OCI-LY1 (cell line): ENCODE measurements at regions not wholly inside any gene's neighbourhood (a gene's known extent, or its start where the extent isn't known, plus 50 kb on each side); places are given as distances from the start of the nearest gene placed in this dataset.

Source experiments
- H2AFZ ChIP-seq: fragments of 200-600 bp; sonication (generic), shearing (Covaris generic); 2 replicates; pipeline ENCODE4 v1.6.0; 2014; ENCODE audit warnings: antibody characterized with exemption, mild to moderate bottlenecking, low read length
- H3F3A ChIP-seq: fragments of 200-600 bp; sonication (generic), shearing (Covaris generic); 2 replicates; pipeline ENCODE4 v1.6.0; 2014; ENCODE audit warnings: mild to moderate bottlenecking, antibody characterized with exemption, low read length, moderate library complexity; ENCODE audit not compliant: insufficient read depth
- H3K27ac ChIP-seq: fragments of 200-600 bp; sonication (generic); 2 replicates; pipeline ENCODE4 v1.5.1; 2014; ENCODE audit warnings: low read length, mixed run types, mild to moderate bottlenecking, low read depth; ENCODE audit not compliant: poor library complexity, severe bottlenecking
- H3K27me3 ChIP-seq: fragments of 200-600 bp; sonication (generic); 2 replicates; pipeline ENCODE4 v1.6.0; 2014; ENCODE audit warnings: antibody characterized with exemption, mild to moderate bottlenecking, low read length, moderate library complexity; ENCODE audit not compliant: insufficient read depth
- H3K36me3 ChIP-seq: fragments of 200-600 bp; sonication (generic); 2 replicates; pipeline ENCODE4 v1.6.1; 2014; ENCODE audit warnings: mild to moderate bottlenecking, antibody characterized with exemption, low read length, moderate library complexity, mixed read lengths; ENCODE audit not compliant: insufficient read depth
- H3K4me1 ChIP-seq: fragments of 200-600 bp; sonication (generic); 2 replicates; pipeline ENCODE4 v1.5.1; 2014; ENCODE audit warnings: mild to moderate bottlenecking, low read length, moderate library complexity; ENCODE audit not compliant: insufficient read depth, severe bottlenecking
- H3K4me2 ChIP-seq: fragments of 200-600 bp; sonication (generic), shearing (Covaris generic); 2 replicates; pipeline ENCODE4 v1.6.1; 2014; ENCODE audit warnings: low read length
- H3K4me3 ChIP-seq: fragments of 200-600 bp; sonication (generic); 2 replicates; pipeline ENCODE4 v1.5.1; 2014; ENCODE audit warnings: low read length, low read depth, mild to moderate bottlenecking, mixed read lengths; ENCODE audit not compliant: poor library complexity, severe bottlenecking
- H3K79me2 ChIP-seq: fragments of 200-600 bp; shearing (Covaris generic); 2 replicates; pipeline ENCODE4 v1.6.1; 2016; ENCODE audit warnings: mixed run types, low read length, mixed read lengths; ENCODE audit not compliant: insufficient read depth
- H3K9ac ChIP-seq: fragments of 200-600 bp; sonication (generic), shearing (Covaris generic); 2 replicates; pipeline ENCODE4 v1.6.1; 2014; ENCODE audit warnings: mild to moderate bottlenecking, low read length, mixed read lengths
- H3K9me2 ChIP-seq: fragments of 200-600 bp; sonication (generic), shearing (Covaris generic); 2 replicates; pipeline ENCODE4 v1.6.1; 2014; ENCODE audit warnings: low read depth, mild to moderate bottlenecking, low read length, mixed read lengths
- H3K9me3 ChIP-seq: fragments of 200-600 bp; shearing (Covaris generic); 2 replicates; pipeline ENCODE4 v1.6.1; 2014; ENCODE audit warnings: low read length, mixed read lengths
- H4K20me1 ChIP-seq: fragments of 200-600 bp; sonication (generic), shearing (Covaris generic); 2 replicates; pipeline ENCODE4 v1.6.0; 2016; ENCODE audit warnings: mild to moderate bottlenecking, low read length; ENCODE audit not compliant: insufficient read depth
- EZH2 ChIP-seq: fragments of 200-600 bp; sonication (generic), shearing (Covaris generic); IDR thresholded peaks from 2 replicates; pipeline ENCODE4 v1.8.0; 2017; ENCODE audit warnings: borderline replicate concordance, mixed run types, mild to moderate bottlenecking, antibody characterized with exemption, low read length, moderate library complexity, mixed read lengths
- TF ChIP-seq, protein P1 (sequence below): fragments of 200-600 bp; sonication (generic), shearing (Covaris generic); IDR thresholded peaks from 2 replicates; pipeline ENCODE4 v1.5.1; 2017; ENCODE audit warnings: mild to moderate bottlenecking, antibody characterized with exemption, low read length, moderate library complexity, mixed read lengths

DNA sequence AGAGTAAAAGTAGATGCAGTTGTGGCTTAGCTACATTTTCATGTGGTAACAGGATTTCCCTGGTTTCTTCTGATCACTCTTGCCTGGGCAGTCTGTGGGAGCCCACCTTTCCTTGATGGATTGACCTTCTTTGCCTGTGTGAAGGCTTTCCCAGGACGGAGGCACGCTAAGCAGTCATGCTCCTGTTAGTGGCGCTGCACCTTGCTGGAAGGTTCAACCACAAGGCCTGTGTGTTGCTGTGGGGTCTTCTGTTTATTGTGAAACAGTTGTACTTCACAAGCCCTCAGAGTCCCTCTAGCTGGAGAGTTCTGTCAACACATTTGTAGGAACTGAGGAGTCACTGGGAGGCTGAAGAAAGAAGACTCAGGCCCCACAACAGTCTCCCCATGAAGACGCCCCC, 402.0 kb downstream of the IRX1 start:
- Histone ChIP-seq H4K20me1 (no peaks in the 10 kb centered on the region), H3K79me2 (no peaks in the 10 kb centered on the region), H3K4me1 (no peaks in the 10 kb centered on the region), H3K27ac (no peak overlapping the region), H3K9me3 (no peaks in the 10 kb centered on the region), H3K27me3 (no peaks in the 10 kb centered on the region; the same call in 1 of the 2 replicates), H3K9me2 (no peaks in the 10 kb centered on the region), H3K36me3 (no peaks in the 10 kb centered on the region), H2AFZ (no peak overlapping the region), H3K4me2 (no peak overlapping the region), H3K4me3 (no peak overlapping the region), H3K9ac (no peak overlapping the region), H3F3A (no peaks in the 10 kb centered on the region)
- no peak for TF ChIP-seq EZH2
- TF ChIP-seq, protein P1, sequence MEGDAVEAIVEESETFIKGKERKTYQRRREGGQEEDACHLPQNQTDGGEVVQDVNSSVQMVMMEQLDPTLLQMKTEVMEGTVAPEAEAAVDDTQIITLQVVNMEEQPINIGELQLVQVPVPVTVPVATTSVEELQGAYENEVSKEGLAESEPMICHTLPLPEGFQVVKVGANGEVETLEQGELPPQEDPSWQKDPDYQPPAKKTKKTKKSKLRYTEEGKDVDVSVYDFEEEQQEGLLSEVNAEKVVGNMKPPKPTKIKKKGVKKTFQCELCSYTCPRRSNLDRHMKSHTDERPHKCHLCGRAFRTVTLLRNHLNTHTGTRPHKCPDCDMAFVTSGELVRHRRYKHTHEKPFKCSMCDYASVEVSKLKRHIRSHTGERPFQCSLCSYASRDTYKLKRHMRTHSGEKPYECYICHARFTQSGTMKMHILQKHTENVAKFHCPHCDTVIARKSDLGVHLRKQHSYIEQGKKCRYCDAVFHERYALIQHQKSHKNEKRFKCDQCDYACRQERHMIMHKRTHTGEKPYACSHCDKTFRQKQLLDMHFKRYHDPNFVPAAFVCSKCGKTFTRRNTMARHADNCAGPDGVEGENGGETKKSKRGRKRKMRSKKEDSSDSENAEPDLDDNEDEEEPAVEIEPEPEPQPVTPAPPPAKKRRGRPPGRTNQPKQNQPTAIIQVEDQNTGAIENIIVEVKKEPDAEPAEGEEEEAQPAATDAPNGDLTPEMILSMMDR: no peak

DNA sequence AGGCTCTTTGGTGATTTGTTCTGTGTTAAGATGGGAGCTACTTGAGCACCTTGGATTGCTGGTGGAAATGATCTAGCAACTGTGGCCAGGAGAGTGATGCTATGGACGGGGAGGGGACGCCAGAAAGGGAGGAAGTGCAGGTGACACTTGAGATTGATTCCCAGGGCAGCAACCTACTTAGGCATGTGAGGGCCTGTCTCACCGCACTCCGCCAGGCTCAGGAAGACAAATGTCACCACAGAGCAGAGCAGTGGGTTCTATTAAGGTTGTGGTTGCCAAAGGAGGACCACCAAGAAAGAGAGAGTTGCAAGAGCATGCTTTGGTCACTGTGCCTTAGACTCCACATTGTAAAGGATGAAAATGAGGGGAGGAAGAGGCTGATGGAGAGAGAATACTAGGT, 404.3 kb downstream of the IRX1 start:
- Histone ChIP-seq H3K9ac (no peak overlapping the region), H3K27ac (no peak overlapping the region), H2AFZ (no peak overlapping the region), H3K4me3 (no peak overlapping the region), H3K27me3 (no peaks in the 10 kb centered on the region), H3K79me2 (no peaks in the 10 kb centered on the region), H3K4me1 (no peaks in the 10 kb centered on the region), H3K9me3 (no peaks in the 10 kb centered on the region), H3F3A (no peaks in the 10 kb centered on the region), H3K4me2 (no peak overlapping the region), H3K9me2 (no peaks in the 10 kb centered on the region), H4K20me1 (no peaks in the 10 kb centered on the region), H3K36me3 (no peaks in the 10 kb centered on the region)
- TF ChIP-seq EZH2: no peak
- TF ChIP-seq, protein P1: no peak

DNA sequence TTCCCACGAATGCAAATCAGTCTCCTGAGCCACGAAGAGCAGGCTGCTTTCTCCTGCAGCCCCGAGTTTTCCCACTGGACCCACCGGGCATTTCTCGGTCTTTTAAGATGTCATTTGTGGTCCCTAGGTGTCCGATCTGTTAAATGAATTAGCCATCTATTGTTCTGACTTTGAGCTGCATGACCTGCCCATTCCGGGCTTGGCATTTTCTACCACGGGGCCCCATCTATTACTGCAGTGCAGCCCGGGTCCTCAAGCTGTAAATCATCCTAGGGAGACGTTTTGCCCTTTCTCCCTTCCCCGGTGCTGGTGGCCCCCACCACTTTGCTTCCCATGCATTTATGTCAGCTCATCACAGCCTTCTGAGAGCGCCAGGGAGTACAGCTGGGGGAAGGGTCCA, 405.4 kb downstream of the IRX1 start:
- H3K9me2 ChIP-seq: no peaks in the 10 kb centered on the region
- TF ChIP-seq, protein P1: no peak
- no peak for TF ChIP-seq EZH2
- H3K27me3 ChIP-seq: no peaks in the 10 kb centered on the region
- H3K9ac ChIP-seq: no peak overlapping the region
- no peaks in the 10 kb centered on the region for H3K4me1 ChIP-seq
- no peak overlapping the region for H3K4me2 ChIP-seq
- H2AFZ ChIP-seq: no peak overlapping the region
- H3K9me3 ChIP-seq: no peaks in the 10 kb centered on the region
- no peak overlapping the region for H3K4me3 ChIP-seq
- no peaks in the 10 kb centered on the region for H3K79me2 ChIP-seq
- H3F3A ChIP-seq: no peaks in the 10 kb centered on the region
- H3K27ac ChIP-seq: no peak overlapping the region
- H3K36me3 ChIP-seq: no peaks in the 10 kb centered on the region
- no peaks in the 10 kb centered on the region for H4K20me1 ChIP-seq
